AML-193 (cell line): ENCODE measurements at regions not wholly inside any gene's neighbourhood (a gene's known extent, or its start where the extent isn't known, plus 50 kb on each side); places are given as distances from the start of the nearest gene placed in this dataset.
"Not testable (repeated sequence)": the region's sequence is repeated elsewhere in the genome, so short reads cannot be mapped to it uniquely, and the experiment has no call there.

Experiments used
- DNase-seq, 2 experiments: peaks; one replicate each; lab custom pipeline; 2025; lab: John Stamatoyannopoulos, UW

DNA sequence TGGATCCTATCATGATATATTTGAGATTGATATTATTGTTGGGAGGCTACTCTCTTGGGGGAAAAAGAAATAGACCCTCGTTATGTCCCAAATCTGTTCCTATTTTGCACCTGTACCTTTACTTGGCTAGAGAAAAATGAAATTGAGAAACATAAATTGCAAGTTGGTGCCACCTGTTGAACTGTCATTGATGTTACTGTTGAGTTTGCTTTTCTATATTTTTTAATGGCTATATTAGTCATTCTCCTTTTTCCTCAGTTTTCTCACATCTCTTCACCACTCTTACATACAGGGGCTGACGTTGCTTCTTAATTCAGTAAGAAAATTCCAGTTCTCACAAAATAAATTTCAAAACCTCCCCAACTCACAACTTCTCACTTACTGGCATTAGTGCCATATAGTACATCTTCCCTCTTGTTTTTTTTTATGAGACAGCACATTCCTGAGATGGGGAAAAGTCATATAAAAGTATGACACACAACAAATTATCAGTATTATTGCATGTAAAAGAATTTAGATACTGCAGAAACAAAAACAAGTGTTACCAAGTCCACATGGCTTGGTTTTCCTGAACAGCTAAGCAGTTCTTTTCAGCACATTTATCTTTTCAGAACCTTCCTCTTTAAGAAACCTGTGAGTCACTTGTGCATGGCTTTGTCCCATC, 348.3 kb upstream of the DSEL start:
- no peak for DNase-seq

DNA sequence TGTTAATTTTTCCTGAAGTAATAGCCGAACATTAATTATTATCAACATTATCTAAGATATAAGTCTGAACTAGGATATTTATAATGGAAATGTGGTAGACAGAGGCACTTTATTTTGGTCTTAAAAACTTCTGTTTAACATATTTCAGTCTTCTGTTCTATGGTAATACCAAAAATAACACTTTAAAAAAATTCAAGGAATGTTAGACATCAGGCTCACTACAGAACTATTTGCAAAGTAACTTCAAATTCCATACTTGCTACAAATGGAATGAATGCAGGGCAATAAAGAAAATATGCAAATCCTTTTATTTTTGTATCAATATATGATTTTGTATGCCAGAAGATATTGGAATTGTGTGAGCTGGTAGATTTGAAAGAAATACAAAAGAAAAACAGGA, 345.5 kb upstream of the DSEL start:
- DNase-seq = no peak

DNA sequence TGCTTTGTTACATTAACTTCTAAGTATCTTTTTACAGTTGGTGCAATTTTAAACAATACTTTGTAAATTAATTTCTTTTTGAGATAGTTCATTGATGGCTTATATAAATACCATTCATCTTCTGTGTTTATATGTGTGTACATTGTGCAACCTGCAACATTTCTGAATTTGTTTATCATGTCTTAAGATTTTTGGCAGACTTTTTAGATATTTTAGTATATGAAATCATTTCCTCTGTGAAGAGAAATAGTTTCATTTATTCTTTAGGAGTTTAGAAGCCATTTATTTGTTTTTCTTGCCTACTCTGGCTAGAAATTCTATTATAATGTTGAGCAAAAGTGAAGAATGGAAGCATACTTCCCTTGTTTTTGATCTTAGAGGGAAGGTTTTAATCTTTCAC, 337.8 kb upstream of the DSEL start:
- DNase-seq = no peak

DNA sequence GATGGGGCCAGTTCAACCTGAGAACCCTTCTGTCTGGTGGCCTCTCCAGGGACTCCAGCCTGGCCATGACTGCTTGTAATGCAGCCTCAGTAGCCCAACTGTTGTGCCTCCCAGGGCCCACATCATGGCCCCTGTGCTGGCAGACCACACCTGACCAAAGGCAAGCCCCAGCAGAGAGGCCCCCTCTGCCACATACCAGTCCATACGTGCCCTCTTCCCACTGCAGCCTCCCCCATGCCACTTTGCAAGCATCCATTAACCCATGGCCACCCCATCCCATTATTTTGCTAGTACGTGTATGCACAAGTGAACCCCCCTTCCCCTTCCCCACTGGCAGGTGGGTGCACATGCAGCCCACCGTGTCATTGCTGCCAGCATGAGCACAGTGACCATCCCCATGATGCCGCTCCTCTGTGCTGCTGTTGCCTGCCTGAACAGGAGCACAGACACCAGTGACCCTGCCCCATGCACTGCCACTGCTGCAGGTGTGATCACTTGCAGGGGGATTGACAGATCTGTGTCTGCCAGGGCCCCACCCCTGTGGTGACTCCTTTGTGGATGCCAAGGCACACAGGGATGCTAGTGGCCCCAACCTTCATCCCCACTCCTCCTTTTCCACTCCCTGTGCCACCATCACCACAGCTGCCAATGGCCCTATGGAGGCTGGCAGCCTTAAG, 330.0 kb upstream of the DSEL start:
- no peak for DNase-seq

DNA sequence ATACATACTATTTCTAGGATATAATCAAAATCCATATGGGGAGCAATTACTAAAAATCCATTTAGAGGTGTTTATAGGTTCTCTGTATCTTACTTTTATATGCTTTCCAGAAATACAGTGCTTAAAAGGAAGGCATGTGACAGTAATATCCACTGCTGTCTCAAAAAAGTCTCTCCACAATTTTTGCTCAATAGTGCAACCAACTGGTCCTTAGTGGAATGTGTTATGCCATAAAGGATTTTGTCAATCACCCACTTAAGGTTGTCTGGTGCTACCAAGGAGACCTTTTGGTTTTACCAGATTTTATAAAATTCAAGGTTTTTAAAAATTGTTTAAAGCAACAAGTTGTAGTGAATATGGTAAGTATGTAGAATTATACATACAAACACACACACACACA, 328.5 kb upstream of the DSEL start:
- no peak for DNase-seq

DNA sequence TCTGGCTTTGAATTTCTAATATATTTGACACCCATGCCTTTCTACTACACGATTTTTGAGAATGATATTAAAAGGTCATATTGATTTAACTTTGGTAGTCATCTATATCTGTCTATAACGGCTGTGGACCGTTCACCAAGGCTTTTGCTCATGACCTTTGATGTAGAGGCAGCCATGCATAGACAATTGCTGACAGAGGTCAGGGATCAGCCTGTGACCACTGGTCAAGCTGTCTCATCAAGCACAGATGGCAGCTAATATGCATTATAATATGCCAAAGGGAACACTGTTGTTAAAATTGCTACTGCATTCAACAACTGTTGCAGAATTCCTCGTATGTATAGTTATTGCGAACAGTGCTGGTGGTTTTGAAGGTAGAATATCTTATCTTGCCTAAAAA, 323.9 kb upstream of the DSEL start:
- no peak for DNase-seq

DNA sequence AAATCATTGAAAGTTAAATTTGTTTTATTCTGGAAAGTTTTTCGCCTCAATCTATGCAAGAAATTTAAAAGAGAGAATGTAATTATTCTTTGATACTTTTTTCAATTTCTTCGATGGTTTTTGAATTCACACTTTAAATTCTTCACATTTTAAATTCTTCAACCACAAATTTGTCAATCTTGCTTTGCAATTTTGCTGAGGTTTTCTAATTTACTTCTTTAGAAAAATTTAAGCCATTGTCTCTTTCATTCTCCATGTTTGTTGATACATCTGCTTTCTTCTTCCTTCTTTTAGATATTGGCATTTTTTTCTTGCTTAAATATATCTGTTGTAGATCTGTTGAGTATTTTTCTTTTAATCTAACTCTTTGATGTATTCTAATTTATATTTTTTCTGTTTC, 301.9 kb upstream of the DSEL start:
- no peak for DNase-seq

DNA sequence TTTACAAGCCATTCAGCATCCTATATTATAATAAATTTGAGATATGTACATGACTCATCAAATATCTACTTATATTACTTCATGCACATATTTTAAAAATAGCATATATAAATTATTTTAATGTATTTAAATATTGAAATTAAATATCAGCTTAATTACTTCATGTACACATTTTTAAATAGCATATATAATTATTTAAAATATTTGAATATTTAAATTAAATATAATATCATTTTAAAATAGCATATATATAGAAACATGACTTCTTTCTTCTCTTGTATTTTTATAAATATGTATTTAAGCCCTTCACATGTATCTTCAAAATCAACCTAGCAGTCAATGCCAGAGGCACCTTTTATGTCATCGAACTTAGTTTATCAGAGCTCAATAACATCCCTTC, 298.8 kb upstream of the DSEL start:
- no peak for DNase-seq

DNA sequence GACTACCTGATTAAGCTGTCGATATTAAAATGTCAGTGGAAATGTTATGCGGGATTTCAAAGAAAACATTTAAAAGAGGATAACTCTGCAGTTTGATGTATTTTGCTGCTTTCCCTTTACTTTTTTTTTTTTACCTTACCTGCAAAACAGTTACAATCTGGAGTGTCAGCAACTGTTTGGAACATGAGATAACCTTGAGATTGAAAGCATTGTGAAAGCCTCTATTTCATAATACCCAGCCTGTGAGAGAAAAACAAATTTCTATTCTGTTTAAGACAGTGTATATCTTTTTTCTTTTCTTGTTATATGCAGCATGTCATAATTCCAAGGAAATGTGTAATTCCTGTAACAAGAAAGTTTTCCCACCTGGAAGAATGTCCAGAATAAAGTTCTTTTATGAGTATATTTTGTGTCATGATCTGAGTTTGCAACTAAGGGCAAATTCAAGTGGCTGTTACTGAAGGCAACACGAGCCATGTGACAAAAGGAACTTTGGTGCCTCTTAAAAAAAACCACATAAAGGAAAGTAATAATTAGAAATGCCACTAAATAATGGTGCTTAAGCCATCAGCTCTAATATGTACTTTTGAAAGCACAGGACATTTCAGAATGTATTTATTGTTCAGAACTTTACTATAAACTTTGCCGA, 297.0 kb upstream of the DSEL start:
- no peak for DNase-seq

DNA sequence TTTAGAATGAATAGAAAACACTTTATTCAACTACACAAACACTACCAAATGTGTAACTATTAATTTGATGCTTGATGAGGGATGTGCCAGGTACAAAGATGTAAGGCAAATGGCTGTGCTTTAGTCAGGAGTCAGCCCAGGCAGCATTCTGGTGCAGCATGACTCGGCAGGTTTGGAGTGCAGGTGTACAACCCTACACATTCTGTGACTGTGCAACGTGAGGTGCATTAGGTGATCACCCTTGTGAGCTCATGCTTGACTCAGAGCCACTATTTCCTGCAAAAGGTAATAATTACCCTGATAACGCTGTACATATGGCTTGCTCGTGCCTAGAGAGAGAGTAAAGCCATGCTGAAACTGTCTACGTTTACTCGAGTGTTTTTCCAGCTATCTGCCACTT, 288.7 kb upstream of the DSEL start:
- no peak for DNase-seq

DNA sequence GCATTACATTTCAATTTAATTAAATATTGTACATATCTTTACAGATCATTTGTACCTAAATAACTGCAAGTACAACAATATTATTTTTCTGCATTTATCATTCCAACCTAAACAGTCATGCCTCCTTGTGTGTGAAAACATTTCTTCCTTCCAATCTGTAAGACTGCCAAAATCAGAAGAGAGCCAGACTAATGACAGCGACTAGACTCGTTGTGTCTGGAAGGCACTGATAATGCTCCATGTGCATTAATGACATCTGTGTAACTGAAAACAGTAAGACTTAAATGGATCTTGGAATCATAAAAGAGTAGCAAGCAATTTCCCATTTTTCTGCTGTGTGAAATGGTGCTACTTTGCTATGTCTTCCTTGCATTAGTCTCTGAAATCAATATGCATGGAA, 278.0 kb upstream of the DSEL start:
- DNase-seq = no peak

DNA sequence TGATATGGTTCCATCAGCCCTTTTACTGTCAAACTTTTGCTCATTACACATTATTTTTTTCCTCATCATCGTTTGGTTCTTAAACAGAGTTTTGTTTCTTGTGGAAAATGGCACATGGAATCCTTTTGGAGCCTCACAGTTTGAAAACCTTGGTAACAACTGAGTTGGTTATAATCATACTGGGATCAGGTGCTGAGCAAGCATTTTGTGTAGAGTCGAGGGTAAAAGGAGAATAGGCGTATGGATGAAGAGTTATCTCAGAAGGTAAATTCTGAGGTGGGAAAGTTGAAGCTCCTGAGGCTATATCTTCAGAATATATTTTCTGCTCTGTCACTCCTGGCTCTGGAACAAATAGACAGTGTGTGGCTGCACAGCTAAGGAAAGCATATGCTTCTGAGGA, 274.0 kb upstream of the DSEL start:
- no peak for DNase-seq

DNA sequence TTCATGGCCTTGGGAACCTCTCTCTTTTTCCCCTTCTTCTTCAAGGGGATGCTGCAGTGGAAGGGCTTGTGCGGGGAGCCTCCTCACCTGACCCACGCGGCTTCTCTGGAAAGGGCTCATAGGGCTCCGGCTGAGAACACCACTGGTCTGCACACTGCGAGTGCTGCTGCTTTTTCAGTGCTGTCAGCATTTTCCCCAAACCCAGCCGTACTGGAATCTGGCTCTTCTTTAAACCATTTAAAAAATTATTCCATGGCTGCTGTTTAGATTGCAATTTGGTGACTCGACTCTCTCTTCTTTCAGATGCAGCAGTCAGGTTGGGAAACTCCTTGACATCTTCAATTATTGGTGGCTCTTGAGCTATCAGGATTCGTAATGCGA, 272.6 kb upstream of the DSEL start:
- DNase-seq = no peak

DNA sequence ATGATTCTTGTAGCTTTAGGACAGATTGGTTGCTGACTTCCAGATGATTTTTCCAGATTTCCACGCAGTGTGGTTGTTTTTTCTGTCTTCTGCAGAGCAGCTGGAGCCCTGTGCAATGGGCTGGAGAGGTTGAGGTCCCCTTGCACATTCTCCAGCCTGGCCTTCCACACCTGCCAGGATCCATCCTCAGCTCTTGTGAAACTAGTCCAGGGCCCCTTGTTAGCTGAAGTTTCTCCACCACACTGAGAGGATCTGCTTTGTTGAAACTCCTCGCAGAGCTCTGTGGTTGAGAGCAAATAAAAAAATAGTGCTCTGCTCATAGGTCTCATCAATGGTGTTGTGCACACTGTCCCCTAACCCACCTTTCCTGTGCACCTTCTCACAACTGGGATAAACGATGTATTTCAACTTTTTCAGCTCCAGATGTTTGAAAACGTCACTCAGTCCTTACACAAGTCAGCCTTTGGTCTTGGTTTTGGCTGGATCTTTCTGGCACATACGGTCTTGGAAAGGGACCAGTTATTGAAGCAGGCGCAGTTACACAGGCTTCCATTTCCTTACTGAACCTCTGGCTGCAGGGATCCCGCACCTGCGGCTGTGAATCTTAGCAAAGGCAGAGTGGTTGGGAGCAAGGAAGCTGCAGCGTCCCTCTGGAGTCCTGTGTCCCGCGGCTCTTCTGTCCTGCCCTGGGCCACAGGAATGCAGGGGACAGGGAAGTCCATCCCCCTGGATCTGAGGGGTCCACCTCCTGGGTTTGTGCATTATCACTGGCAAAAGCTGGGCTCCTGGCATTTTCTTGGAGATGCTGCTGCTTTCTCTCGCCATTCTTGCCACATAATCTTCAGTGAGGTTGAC, 272.0 kb upstream of the DSEL start:
- no peak for DNase-seq

DNA sequence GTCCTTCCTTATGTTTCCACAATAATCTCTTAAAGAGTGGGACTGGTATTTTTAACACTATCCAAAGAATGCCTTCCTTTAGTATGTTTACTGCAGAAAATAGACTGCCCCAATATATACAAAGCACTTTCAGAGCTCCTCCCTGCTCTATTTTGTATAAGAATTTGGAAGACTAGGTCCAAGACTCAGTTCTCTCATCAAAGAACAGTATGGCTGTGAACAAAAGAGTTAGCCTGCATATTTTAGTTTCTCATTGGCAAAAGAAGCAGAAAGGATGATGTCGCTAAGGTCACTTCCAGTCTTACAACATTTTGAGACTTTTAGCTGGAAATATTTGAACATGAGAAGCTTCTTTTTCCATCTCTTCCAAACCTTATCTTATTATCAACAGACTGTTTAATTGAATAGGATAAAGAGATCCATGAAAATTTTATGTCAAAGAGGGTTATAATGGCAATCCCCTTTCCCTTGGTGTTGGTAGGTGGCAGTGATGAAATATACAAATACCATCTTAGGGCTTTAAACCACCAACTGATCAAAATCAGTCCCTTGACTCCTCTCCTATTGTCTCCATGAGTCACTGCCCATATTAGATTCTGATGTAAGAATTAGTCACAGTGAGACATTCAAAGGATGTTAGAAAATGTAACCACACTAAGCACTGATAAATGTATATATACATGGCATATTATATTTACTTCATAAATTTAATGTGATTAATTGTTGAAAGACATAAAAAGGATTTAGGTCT, 266.9 kb upstream of the DSEL start:
- no peak for DNase-seq

DNA sequence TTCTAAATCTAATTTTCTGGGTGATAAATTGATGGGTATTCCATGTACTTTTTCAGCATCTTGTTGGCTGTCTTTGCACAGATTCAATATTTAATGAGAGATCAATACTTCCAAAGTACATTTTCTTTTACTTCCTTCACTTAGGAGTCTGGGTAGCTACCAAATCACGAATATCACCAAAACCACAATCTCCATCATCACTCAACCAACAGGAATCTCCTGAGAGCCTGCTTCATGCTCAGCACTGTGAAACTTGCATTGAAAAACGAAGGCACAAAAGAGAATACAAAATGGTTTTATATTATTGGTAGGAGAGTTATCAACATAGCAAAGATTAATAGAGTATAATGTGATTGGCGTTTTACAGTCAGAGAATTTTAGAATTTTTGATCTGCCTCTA, 261.5 kb upstream of the DSEL start:
- DNase-seq = no peak

DNA sequence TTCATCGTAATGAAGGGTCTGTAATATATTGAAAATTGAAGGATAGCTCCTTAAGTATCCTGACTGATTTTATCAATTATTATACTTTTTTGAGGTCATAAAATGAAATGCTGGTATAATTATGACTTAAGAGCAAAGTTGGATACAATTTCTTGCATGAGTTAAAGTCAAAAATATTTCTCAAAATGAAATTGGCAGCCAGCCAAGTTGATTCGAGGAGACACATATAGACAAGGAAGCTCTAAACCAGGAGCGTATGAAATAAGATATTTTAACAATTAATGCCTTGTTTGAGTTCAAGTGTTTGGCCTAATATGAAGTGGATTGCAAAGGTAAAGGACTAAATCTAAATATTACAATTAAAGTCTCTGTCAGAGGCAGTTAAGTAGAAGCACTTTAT, 260.4 kb upstream of the DSEL start:
- DNase-seq = no peak

DNA sequence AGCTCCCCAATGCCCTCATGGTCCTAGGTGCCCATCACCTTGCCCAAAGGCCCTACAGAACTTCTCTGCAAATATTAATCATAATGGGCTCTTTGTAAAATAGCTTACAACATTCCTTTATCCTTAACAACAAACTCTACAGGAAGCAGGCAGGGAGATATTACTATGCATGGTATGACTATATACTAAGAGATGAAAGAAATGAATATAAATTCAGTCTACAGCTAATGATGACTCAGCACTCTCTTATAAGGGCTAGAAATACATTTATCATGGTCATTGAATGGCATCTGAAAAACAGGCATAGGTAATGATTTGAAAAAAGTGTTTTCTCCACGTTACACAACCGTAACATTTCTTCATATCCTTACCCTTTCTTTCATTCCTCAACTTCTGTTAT, 254.8 kb upstream of the DSEL start:
- DNase-seq = no peak

DNA sequence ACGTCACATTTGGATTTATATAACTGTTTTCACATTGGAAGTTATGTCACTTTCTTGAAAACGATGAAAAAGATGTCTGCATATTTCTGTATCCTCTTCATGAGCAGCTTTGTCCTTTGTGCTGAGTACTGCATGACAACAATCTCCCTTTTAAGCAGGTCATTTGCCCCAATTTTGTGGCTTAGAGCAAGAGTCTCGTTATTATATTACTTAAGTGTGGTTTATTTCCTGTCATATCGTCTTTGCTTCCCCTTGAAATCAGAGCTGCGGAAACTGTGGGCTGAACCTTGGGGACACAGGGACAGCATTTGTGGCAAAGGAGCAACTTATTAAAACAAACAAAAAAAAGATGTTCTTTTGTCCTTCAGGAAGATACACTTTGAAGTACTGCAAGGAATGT, 254.0 kb upstream of the DSEL start:
- DNase-seq = no peak

DNA sequence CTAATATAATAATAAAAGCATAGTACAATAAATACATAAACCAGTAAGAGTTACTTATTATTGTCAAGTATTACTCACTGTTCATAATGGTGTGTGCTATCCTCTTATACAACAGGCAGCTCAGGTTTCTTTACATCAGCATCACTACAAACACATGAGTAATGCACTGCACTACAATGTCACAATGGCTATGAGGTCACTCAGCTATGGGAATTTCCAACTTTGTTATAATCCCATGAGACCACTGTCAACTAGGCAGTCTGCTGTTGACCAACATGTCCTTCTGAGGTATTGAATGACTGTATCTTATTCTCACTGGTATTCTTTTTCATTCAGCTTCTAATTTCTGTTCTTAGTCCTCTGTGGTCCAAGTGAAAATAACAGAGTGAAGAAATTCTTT, 250.4 kb upstream of the DSEL start:
- DNase-seq = no peak

DNA sequence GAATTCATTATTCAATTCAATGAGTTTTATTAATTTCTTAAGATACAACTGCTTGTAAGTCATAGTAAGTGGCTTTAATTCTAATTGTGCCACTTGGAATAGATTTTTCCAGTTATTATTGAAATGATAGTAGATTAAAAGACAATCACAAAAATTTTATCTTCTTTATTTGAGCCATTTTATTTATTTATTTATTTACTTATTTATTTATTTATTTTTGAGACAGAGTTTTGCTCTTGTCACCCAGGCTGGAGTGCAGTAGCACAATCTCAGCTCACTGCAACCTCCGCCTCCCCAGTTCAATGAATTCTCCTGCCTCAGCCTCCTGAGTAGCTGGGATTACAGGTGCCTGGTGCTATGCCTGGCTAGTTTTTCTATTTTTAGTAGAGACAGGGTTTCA, 235.7 kb upstream of the DSEL start:
- not testable (repeated sequence) for DNase-seq

DNA sequence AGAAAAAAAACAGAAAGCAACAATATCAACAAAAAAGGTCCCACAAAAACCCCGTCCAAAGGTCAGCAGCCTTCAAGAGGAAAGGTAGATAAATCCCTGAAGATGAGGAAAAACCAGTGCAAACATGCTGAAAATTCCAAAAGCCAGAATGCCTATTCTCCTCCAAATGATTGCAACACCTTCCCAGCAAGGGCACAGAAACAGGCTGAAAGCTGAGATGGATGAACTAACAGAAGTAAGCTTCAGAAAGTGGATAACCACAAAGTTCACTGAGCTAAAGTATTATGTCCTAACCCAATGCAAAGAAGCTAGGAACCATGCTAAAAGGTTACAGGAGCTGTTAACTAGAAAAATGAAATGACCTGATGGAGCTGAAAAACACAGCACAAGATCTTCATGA, 226.4 kb upstream of the DSEL start:
- no peak for DNase-seq
